SK-N-SH (cell line): ENCODE measurements at regions not wholly inside any gene's neighbourhood (a gene's known extent, or its start where the extent isn't known, plus 50 kb on each side); places are given as distances from the start of the nearest gene placed in this dataset.

ENCODE experiments used
- CTCF ChIA-PET: fragments of 300-600, 350-600 bp; formaldehyde crosslinking; extraction: SDS; loops from one replicate; lab custom pipeline; 2021; lab: Yijun Ruan, JAX
- POLR2A ChIA-PET: fragments of 350-600 bp; sonication (Branson Sonifier 250); formaldehyde crosslinking; extraction: SDS; loops from one replicate; lab custom pipeline; 2020; ENCODE audit warnings: antibody characterized with exemption, inconsistent platforms; lab: Yijun Ruan, JAX
- DNase-seq: peaks from one replicate; pipeline ENCODE4 v3.0.0; 2012
- H2AFZ ChIP-seq: fragments of 200-600 bp; sonication (generic); 2 replicates; pipeline ENCODE4 v1.8.1; 2016; ENCODE audit warnings: antibody characterized with exemption, mild to moderate bottlenecking, low read depth
- H3F3A ChIP-seq: fragments of 200-600 bp; sonication (generic); replicated peaks from 2 replicates; pipeline ENCODE3; 2016; ENCODE audit warnings: antibody characterized with exemption, mild to moderate bottlenecking; ENCODE audit not compliant: insufficient read depth
- H3K27ac ChIP-seq, 2 experiments: fragments of 200-500 bp in 1 of 2; fragments of 200-600 bp in 1 of 2; sonication (Bioruptor generic) in 1 of 2; sonication (generic), shearing (Covaris generic) in 1 of 2; 2 replicates each; pipeline versions ENCODE4 v1.5.1 to v1.6.1; 2014 to 2016; ENCODE audit warnings: low read depth in 2 of 2, inconsistent platforms in 1 of 2, low read length in 1 of 2, mild to moderate bottlenecking in 1 of 2, mixed read lengths in 1 of 2
- H3K27me3 ChIP-seq: fragments of 200-600 bp; sonication (generic), shearing (Covaris generic); 2 replicates; pipeline ENCODE4 v1.6.1; 2016; ENCODE audit warnings: mixed run types; ENCODE audit not compliant: insufficient read depth
- H3K36me3 ChIP-seq, 2 experiments: fragments of 200-500 bp in 1 of 2; fragments of 200-600 bp in 1 of 2; sonication (Bioruptor generic) in 1 of 2; sonication (generic) in 1 of 2; replicated peaks in 1 of 2; 2 replicates each; pipeline versions ENCODE3 to v1.5.1; 2014 to 2016; ENCODE audit warnings: low read length in 1 of 2, mild to moderate bottlenecking in 1 of 2; ENCODE audit not compliant: insufficient read depth in 2 of 2, control insufficient read depth in 1 of 2
- H3K4me1 ChIP-seq, 2 experiments: fragments of 200-500 bp in 1 of 2; fragments of 200-600 bp in 1 of 2; sonication (Bioruptor generic) in 1 of 2; sonication (generic), shearing (Covaris generic) in 1 of 2; 2 replicates each; pipeline versions ENCODE4 v1.5.1 to v1.6.1; 2014 to 2016; ENCODE audit warnings: low read depth in 1 of 2, low read length in 1 of 2, mixed run types in 1 of 2; ENCODE audit not compliant: insufficient read depth in 2 of 2, control insufficient read depth in 1 of 2
- H3K4me2 ChIP-seq: fragments of 200-600 bp; sonication (generic), shearing (Covaris generic); 2 replicates; pipeline ENCODE4 v1.6.1; 2017; ENCODE audit warnings: mixed run types
- H3K4me3 ChIP-seq, 2 experiments: fragments of 200-500 bp in 1 of 2; fragments of 200-600 bp in 1 of 2; sonication (Bioruptor generic) in 1 of 2; sonication (generic), shearing (Covaris generic) in 1 of 2; 2 replicates each; pipeline versions ENCODE4 v1.5.1 to v1.8.1; 2014 to 2016; ENCODE audit warnings: low read depth in 2 of 2, inconsistent platforms in 1 of 2, low read length in 1 of 2, mild to moderate bottlenecking in 1 of 2, mixed read lengths in 1 of 2, moderate library complexity in 1 of 2
- H3K79me2 ChIP-seq: fragments of 200-600 bp; sonication (generic); 2 replicates; pipeline ENCODE4 v1.8.1; 2017; ENCODE audit warnings: mild to moderate bottlenecking; ENCODE audit not compliant: insufficient read depth
- H3K9ac ChIP-seq: fragments of 200-600 bp; sonication (generic); 2 replicates; pipeline ENCODE4 v1.6.1; 2017; ENCODE audit warnings: mixed run types
- H3K9me2 ChIP-seq: fragments of 200-600 bp; sonication (generic); 2 replicates; pipeline ENCODE4 v1.6.1; 2017; ENCODE audit warnings: mixed run types
- H3K9me3 ChIP-seq: fragments of 200-600 bp; sonication (generic); 2 replicates; pipeline ENCODE4 v1.6.1; 2017; ENCODE audit warnings: mixed run types, mild to moderate bottlenecking, moderate library complexity
- H4K20me1 ChIP-seq: fragments of 200-600 bp; sonication (generic); 2 replicates; pipeline ENCODE4 v1.6.1; 2017; ENCODE audit warnings: mild to moderate bottlenecking, mixed run types; ENCODE audit not compliant: insufficient read depth
- ELF1 ChIP-seq: IDR thresholded peaks from 2 replicates; pipeline ENCODE4 v1.4.0; 2012
- EP300 ChIP-seq, 2 experiments: IDR thresholded peaks; 2 replicates each; pipeline versions ENCODE4 v1.4.0 to v1.6.1; 2012; ENCODE audit warnings: borderline replicate concordance in 1 of 2, low read depth in 1 of 2, low read length in 1 of 2
- EZH2phosphoT487 ChIP-seq: fragments of 200-600 bp; sonication (generic); IDR thresholded peaks from 2 replicates; pipeline ENCODE4 v1.6.1; 2017; ENCODE audit warnings: low read depth, mixed run types, mild to moderate bottlenecking, antibody characterized with exemption, moderate library complexity, borderline replicate concordance
- GABPA ChIP-seq: IDR thresholded peaks from 2 replicates; pipeline ENCODE4 v1.4.0; 2012; ENCODE audit warnings: low read depth, mild to moderate bottlenecking
- NFIC ChIP-seq: IDR thresholded peaks from 2 replicates; pipeline ENCODE4 v1.4.0; 2012; ENCODE audit warnings: borderline replicate concordance
- POLR2AphosphoS5 ChIP-seq: IDR thresholded peaks from 2 replicates; pipeline ENCODE4 v1.6.1; 2012; ENCODE audit warnings: low read depth, low read length
- RAD21 ChIP-seq: IDR thresholded peaks from 2 replicates; pipeline ENCODE4 v1.6.1; 2012; ENCODE audit warnings: mild to moderate bottlenecking, low read length
- TAF1 ChIP-seq: IDR thresholded peaks from 2 replicates; pipeline ENCODE4 v1.6.1; 2012; ENCODE audit warnings: low read depth, mild to moderate bottlenecking, low read length, moderate library complexity, borderline replicate concordance
- YY1 ChIP-seq: IDR thresholded peaks from 2 replicates; pipeline ENCODE4 v1.4.0; 2012; ENCODE audit warnings: low read depth, mild to moderate bottlenecking
- WGBS: methylation state at CpG from one replicate; pipeline ENCODE4 v1.1.6; 2017; ENCODE audit warnings: low lambda C conversion rate; 5-methylcytosine and 5-hydroxymethylcytosine counted together
- TF ChIP-seq, protein P1 (sequence below): IDR thresholded peaks from 2 replicates; pipeline ENCODE4; 2012
- TF ChIP-seq, protein P2 (sequence below): fragments of 150-350 bp; IDR thresholded peaks from 2 replicates; pipeline ENCODE4 v1.6.1; 2016; ENCODE audit warnings: mild to moderate bottlenecking, low read depth, low read length
- TF ChIP-seq, protein P3 (sequence below): IDR thresholded peaks from 2 replicates; pipeline ENCODE4 v1.4.0; 2012; ENCODE audit warnings: low read depth, borderline replicate concordance

DNA sequence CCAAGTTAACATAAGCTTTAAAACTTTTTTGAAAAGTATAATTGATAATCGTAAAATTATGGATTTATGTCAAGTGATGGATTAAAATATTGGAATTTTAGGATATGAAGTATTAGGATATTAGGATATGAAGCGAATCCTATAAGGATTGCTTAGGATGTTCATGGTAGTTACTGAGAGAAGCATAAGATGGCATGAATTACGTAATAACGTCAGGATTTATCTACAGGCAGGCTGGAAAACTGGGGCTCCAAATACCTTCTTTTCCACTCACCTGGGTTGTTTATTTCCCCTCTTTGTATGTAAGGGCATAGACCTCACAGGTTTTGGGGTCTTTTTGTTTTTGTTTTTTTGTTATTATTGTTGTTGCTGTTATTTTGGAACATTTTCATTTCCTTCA lies 65.2 kb upstream of the TMEM33 start:
- CTCF ChIA-PET = interaction anchor here (0.9 to 2.3 kb wide), 4 partner anchors 8 to 177 kb away, joined by 3 to 9 read pairs (median 7); no protein-coding TSS in a partner anchor

DNA sequence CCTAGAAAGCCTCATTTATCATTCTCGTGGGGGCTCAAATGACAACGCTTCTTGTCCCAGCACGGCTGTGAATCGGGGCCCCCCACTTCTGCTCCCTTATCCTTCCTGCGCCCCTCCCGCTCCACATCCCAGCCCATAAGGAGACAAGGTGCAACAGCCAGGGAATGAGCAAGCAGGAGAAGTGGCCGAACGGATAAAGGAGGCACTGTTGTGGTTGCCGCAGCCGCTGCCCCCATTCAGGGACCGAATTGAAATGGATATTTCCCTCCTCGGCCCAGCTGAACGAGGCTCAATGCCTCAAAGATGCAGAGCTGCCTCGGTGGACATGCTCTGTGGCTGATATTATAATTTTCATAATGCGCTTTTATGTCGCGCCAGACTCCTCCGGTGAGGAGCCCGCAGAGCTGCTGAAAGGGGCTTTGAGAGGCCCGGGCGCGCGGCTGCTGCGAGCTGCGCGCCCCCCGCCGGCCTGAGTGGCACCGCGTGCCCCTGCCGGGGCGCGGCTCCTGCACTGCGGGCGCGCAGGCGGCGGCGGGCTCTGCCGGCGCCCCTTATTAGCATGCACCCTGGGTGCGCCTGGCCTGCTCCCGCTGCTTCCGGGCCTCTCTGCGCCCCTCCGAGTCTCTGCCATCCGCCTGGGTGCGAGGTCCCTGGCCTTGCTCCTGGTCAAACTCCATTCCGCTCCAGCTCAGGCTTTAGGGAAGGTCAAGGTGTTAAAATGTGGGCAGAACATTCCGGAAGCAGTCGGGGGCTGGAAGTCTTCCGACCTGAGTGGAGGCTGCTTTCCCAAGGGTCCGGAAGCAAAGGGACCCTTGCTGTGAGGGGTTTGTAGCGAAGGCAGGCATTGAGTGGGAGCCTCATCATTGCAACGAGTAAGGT lies 68.2 kb upstream of the TMEM33 start:
- ChIA-PET CTCF (interaction anchor here (0.6 to 0.9 kb wide), 2 partner anchors 116 kb away, joined by 3 read pairs; no protein-coding TSS in a partner anchor), POLR2A (interaction anchor here (1.4 to 11.8 kb wide), 3 partner anchors 10 to 118 kb away, joined by 4 to 524 read pairs (median 4); partner anchors contain the start of gene PHOX2B)
- H3K9me2 ChIP-seq = no peaks in the 10 kb centered on the region
- H3K27me3 ChIP-seq = no peaks in the 10 kb centered on the region
- H3K27ac ChIP-seq = peak overlapping the region in 1 of 2 experiments; percentile 100; a peak in 2 of 4 replicates
- peaks cover 0 to 44% of the 10 kb centered on the region in 2 experiments; a peak in 2 of 4 replicates for H3K4me1 ChIP-seq
- no peak overlapping the region for H3K4me3 ChIP-seq
- no peak overlapping the region for H3K4me2 ChIP-seq
- DNase-seq = no peak
- no peaks in the 10 kb centered on the region for H3F3A ChIP-seq
- no peaks in the 10 kb centered on the region for H3K9me3 ChIP-seq
- 76% methylated on average over 25 of the region's 55 CpGs for WGBS
- TF ChIP-seq GABPA (no peak), YY1 (no peak), NFIC (no peak)
- TF ChIP-seq, protein P1, sequence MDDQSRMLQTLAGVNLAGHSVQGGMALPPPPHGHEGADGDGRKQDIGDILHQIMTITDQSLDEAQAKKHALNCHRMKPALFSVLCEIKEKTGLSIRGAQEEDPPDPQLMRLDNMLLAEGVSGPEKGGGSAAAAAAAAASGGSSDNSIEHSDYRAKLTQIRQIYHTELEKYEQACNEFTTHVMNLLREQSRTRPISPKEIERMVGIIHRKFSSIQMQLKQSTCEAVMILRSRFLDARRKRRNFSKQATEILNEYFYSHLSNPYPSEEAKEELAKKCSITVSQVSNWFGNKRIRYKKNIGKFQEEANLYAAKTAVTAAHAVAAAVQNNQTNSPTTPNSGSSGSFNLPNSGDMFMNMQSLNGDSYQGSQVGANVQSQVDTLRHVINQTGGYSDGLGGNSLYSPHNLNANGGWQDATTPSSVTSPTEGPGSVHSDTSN = no peak
- H3K79me2 ChIP-seq = no peaks in the 10 kb centered on the region
- H3K36me3 ChIP-seq = peaks cover 0 to 12% of the 10 kb centered on the region in 2 experiments
- H3K9ac ChIP-seq = no peak overlapping the region
- no peaks in the 10 kb centered on the region for H4K20me1 ChIP-seq
- H2AFZ ChIP-seq = no peak overlapping the region

More for the DNA sequence above, 65.2 kb upstream of the TMEM33 start:
- Histone ChIP-seq H3K79me2 (no peaks in the 10 kb centered on the region), H3K9me3 (no peaks in the 10 kb centered on the region), H4K20me1 (no peaks in the 10 kb centered on the region), H3F3A (no peaks in the 10 kb centered on the region), H3K27ac (peak overlapping the region in 1 of 2 experiments; percentile 99; a peak in 2 of 4 replicates), H3K4me2 (no peak overlapping the region), H3K4me1 (peaks cover 0 to 42% of the 10 kb centered on the region in 2 experiments; a peak in 2 of 4 replicates), H3K4me3 (no peak overlapping the region), H3K36me3 (peaks cover 0 to 12% of the 10 kb centered on the region in 2 experiments), H3K9ac (no peak overlapping the region), H3K9me2 (no peaks in the 10 kb centered on the region), H2AFZ (no peak overlapping the region), H3K27me3 (peaks cover 26% of the 10 kb centered on the region)
- 63% methylated on average over 4 of the region's 4 CpGs for WGBS
- TF ChIP-seq, protein P2, sequence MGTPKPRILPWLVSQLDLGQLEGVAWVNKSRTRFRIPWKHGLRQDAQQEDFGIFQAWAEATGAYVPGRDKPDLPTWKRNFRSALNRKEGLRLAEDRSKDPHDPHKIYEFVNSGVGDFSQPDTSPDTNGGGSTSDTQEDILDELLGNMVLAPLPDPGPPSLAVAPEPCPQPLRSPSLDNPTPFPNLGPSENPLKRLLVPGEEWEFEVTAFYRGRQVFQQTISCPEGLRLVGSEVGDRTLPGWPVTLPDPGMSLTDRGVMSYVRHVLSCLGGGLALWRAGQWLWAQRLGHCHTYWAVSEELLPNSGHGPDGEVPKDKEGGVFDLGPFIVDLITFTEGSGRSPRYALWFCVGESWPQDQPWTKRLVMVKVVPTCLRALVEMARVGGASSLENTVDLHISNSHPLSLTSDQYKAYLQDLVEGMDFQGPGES = no peak
- TF ChIP-seq EP300 (IDR thresholded peaks at IDR 0.05; ENCODE audit: borderline replicate concordance in 1 of 2, low read depth in 1 of 2, low read length in 1 of 2) = no peak
- no peak for TF ChIP-seq RAD21
- no peak for TF ChIP-seq POLR2AphosphoS5
- no peak for TF ChIP-seq EZH2phosphoT487
- TF ChIP-seq, protein P1 = no peak
- TF ChIP-seq ELF1 = no peak
- TF ChIP-seq, protein P3, sequence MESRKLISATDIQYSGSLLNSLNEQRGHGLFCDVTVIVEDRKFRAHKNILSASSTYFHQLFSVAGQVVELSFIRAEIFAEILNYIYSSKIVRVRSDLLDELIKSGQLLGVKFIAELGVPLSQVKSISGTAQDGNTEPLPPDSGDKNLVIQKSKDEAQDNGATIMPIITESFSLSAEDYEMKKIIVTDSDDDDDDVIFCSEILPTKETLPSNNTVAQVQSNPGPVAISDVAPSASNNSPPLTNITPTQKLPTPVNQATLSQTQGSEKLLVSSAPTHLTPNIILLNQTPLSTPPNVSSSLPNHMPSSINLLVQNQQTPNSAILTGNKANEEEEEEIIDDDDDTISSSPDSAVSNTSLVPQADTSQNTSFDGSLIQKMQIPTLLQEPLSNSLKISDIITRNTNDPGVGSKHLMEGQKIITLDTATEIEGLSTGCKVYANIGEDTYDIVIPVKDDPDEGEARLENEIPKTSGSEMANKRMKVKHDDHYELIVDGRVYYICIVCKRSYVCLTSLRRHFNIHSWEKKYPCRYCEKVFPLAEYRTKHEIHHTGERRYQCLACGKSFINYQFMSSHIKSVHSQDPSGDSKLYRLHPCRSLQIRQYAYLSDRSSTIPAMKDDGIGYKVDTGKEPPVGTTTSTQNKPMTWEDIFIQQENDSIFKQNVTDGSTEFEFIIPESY = no peak
- TF ChIP-seq TAF1 = no peak
- DNase-seq = no peak
- POLR2A ChIA-PET = interaction anchor here (1.3 to 16.3 kb wide), 2 partner anchors 8 to 121 kb away, joined by 7 to 524 read pairs; partner anchors contain the start of gene PHOX2B
